Type B pancreatic cell (in vitro differentiated cells): ENCODE measurements at regions not wholly inside any gene's neighbourhood (a gene's known extent, or its start where the extent isn't known, plus 50 kb on each side); places are given as distances from the start of the nearest gene placed in this dataset.

Source experiments
- DNase-seq: peaks from one replicate; pipeline ENCODE4 v3.0.0; 2021; ENCODE audit warnings: mixed read lengths; ENCODE audit not compliant: unreplicated experiment; ENCODE audit errors: extremely low spot score
- H3K27ac Mint-ChIP-seq: 2 replicates; pipeline ENCODE4 v1.8.0; 2021; ENCODE audit warnings: mild to moderate bottlenecking, mixed read lengths
- H3K27me3 Mint-ChIP-seq: 2 replicates; pipeline ENCODE4 v1.8.0; 2021; ENCODE audit warnings: mixed read lengths
- H3K36me3 Mint-ChIP-seq: 2 replicates; pipeline ENCODE4 v1.8.0; 2021; ENCODE audit warnings: mixed read lengths
- H3K4me1 Mint-ChIP-seq: one replicate; pipeline ENCODE4 v1.8.0; 2021; ENCODE audit warnings: mixed read lengths; ENCODE audit not compliant: unreplicated experiment
- H3K4me3 Mint-ChIP-seq: 2 replicates; pipeline ENCODE4 v1.8.0; 2021; ENCODE audit warnings: mild to moderate bottlenecking, mixed read lengths
- H3K9me3 Mint-ChIP-seq: 2 replicates; pipeline ENCODE4 v1.8.0; 2021; ENCODE audit warnings: mixed read lengths
- CTCF ChIP-seq: fragments of 200-600 bp; sonication (generic); conservative IDR thresholded peaks from 2 replicates; pipeline ENCODE4 v1.5.0; 2021; ENCODE audit warnings: antibody characterized with exemption, mild to moderate bottlenecking

GRCh38 chr4:133775469-133775868 lies 426.1 kb downstream of the PABPC4L start:
- Mint-ChIP-seq H3K4me1 (no peaks in the 10 kb centered on the region), H3K27me3 (no peaks in the 10 kb centered on the region), H3K36me3 (no peaks in the 10 kb centered on the region), H3K27ac (no peak overlapping the region), H3K4me3 (no peak overlapping the region), H3K9me3 (peaks cover 10% of the 10 kb centered on the region)
- no peak for TF ChIP-seq CTCF
- DNase-seq, result no peak

DNA sequence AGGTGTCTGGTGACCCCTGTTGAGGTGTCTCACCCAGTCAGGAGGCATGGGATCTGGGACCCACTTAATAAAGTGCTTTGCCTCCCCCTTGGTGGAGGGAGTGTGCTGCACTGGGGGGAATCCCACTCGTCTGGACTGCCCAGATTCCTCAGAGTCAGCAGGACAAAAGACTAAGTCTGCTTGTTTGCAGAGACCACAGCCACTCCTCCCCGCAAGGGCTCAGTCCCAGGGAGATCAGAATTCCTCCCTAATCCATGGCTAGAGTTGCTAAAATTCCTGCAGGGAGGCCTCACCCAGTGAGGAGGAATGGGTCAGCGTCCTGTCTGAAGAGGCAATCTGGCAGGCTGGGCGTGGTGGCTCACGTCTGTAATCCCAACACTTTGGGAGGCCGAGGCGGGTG lies 442.2 kb downstream of the PABPC4L start:
- no peaks in the 10 kb centered on the region for H3K36me3 Mint-ChIP-seq
- H3K27me3 Mint-ChIP-seq, result no peaks in the 10 kb centered on the region
- no peaks in the 10 kb centered on the region for H3K4me1 Mint-ChIP-seq
- no peak for DNase-seq
- H3K27ac Mint-ChIP-seq, result no peak overlapping the region
- H3K9me3 Mint-ChIP-seq, result peaks cover under 1% of the 10 kb centered on the region
- TF ChIP-seq CTCF, result no peak
- H3K4me3 Mint-ChIP-seq, result no peak overlapping the region

DNA sequence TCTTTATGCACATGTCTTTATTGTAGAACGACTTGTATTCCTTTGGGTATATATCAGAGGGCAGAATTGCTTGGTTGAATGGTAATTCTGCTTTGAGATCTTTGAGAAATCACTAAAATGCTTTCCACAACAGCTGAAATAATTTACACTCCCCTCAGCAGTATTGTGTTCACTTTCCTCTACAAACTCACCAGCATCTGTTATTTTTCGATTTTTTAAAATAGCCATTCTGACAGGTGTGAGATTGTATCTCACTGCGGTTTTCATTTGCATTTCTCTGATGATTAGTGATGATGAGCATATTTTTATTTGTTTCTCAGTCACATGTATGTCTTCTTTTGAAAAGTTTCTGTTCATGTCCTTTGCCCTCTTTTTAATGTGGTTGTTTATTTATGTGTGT lies 459.8 kb downstream of the PABPC4L start:
- no peak for DNase-seq
- Mint-ChIP-seq H3K4me1 (no peaks in the 10 kb centered on the region), H3K9me3 (peaks cover 4% of the 10 kb centered on the region), H3K36me3 (no peaks in the 10 kb centered on the region), H3K27ac (no peak overlapping the region), H3K4me3 (no peak overlapping the region), H3K27me3 (no peaks in the 10 kb centered on the region)
- TF ChIP-seq CTCF, result no peak

DNA sequence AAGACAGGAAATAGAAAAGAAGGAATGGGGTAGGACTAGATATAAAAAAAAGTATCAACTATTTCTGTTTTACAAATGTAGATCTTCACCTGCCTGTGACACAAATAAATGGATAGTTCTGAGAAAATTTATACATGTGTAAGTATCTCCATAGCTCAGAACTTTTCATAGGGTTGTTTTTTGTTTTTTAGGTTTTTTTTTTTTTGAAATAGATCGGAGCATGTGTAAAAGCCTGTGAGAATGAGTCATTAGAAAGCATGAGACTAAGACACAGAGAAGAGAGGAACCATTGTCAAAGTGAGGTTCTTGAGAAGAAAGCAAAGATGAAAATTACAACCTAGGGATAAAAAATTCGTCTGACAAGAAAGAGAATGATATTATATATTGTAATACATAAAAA lies 481.6 kb downstream of the PABPC4L start:
- Mint-ChIP-seq H3K27me3 (no peaks in the 10 kb centered on the region), H3K9me3 (no peaks in the 10 kb centered on the region), H3K4me1 (no peaks in the 10 kb centered on the region), H3K36me3 (no peaks in the 10 kb centered on the region), H3K27ac (no peak overlapping the region), H3K4me3 (no peak overlapping the region)
- no peak for DNase-seq
- no peak for TF ChIP-seq CTCF

DNA sequence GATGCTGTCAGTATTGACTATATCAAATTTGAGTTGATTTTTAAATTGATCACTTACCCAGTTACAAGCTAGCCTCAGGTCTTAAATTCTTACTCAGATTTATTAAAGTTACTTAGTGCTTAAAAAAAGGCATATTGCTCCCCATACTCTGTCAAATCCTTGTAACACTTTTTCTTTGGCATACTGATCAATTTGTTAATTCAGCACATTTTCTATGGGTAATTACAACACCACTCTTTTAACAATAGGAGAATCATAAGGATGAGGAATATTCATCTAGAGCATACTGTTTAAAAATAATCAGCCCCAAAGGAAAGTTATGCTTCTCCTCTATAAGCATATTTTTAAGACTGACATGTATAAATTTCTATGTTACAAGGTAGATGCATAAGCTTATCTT lies 482.5 kb downstream of the PABPC4L start:
- Mint-ChIP-seq H3K36me3 (no peaks in the 10 kb centered on the region), H3K9me3 (no peaks in the 10 kb centered on the region), H3K4me3 (no peak overlapping the region), H3K4me1 (no peaks in the 10 kb centered on the region), H3K27me3 (no peaks in the 10 kb centered on the region), H3K27ac (no peak overlapping the region)
- no peak for TF ChIP-seq CTCF
- DNase-seq, result no peak

- Mint-ChIP-seq H3K36me3 (no peaks in the 10 kb centered on the region), H3K27me3 (no peaks in the 10 kb centered on the region), H3K27ac (no peak overlapping the region), H3K4me1 (no peaks in the 10 kb centered on the region), H3K4me3 (no peak overlapping the region), H3K9me3 (no peaks in the 10 kb centered on the region)
- TF ChIP-seq CTCF, result no peak
- DNase-seq, result no peak
Observed at GRCh38 chr4:133714211-133714610, 487.4 kb downstream of the PABPC4L start.
